Neural cell (in vitro differentiated cells): ENCODE measurements at regions not wholly inside any gene's neighbourhood (a gene's known extent, or its start where the extent isn't known, plus 50 kb on each side); places are given as distances from the start of the nearest gene placed in this dataset.

Source experiments
- EP300 ChIP-seq: fragments of 450-650 bp; conservative IDR thresholded peaks from 2 replicates; pipeline ENCODE4 v1.6.1; 2014; ENCODE audit warnings: antibody characterized with exemption, mild to moderate bottlenecking, moderate library complexity; ENCODE audit not compliant: poor library complexity, severe bottlenecking
- EZH2 ChIP-seq: fragments of 200-600, 300-800 bp; shearing (Covaris generic), sonication (generic); IDR thresholded peaks from 2 replicates; pipeline ENCODE4 v1.6.1; 2014; ENCODE audit warnings: antibody characterized with exemption, low read length, borderline replicate concordance, mild to moderate bottlenecking; ENCODE audit not compliant: insufficient read depth, poor library complexity, severe bottlenecking
- MXI1 ChIP-seq: fragments of 450-650 bp; conservative IDR thresholded peaks from 2 replicates; pipeline ENCODE4 v1.6.1; 2014; ENCODE audit warnings: antibody characterized with exemption, mild to moderate bottlenecking; ENCODE audit not compliant: poor library complexity, severe bottlenecking
- POLR2AphosphoS5 ChIP-seq: IDR thresholded peaks from 2 replicates; pipeline ENCODE4 v1.6.1; 2012
- TF ChIP-seq, protein P1 (sequence below): fragments of 450-650 bp; IDR thresholded peaks from 2 replicates; pipeline ENCODE4 v1.5.1; 2014; ENCODE audit warnings: antibody characterized with exemption, mild to moderate bottlenecking, moderate library complexity; ENCODE audit not compliant: poor library complexity, severe bottlenecking

DNA sequence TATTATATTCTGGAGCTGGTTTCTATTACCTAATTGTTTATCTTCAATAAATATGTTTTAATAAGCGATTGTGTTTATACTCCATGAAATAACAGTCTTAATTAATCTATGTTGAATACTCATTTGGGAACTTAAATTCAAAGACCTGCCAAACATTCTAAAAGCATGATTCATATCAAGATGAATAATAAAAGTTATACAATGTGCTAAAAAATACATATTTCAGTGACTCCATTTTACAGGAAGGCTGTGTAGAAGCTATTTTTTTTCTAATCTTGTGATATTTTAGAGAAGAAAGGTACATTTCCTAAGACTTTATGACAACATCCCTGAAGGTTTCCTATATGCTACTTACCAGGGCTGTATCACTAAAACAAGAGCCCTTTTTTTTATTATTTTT is 417.9 kb downstream of the NFIB start:
- TF ChIP-seq EP300 (no peak), MXI1 (no peak), EZH2 (no peak), POLR2AphosphoS5 (no peak)
- TF ChIP-seq, protein P1, sequence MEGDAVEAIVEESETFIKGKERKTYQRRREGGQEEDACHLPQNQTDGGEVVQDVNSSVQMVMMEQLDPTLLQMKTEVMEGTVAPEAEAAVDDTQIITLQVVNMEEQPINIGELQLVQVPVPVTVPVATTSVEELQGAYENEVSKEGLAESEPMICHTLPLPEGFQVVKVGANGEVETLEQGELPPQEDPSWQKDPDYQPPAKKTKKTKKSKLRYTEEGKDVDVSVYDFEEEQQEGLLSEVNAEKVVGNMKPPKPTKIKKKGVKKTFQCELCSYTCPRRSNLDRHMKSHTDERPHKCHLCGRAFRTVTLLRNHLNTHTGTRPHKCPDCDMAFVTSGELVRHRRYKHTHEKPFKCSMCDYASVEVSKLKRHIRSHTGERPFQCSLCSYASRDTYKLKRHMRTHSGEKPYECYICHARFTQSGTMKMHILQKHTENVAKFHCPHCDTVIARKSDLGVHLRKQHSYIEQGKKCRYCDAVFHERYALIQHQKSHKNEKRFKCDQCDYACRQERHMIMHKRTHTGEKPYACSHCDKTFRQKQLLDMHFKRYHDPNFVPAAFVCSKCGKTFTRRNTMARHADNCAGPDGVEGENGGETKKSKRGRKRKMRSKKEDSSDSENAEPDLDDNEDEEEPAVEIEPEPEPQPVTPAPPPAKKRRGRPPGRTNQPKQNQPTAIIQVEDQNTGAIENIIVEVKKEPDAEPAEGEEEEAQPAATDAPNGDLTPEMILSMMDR, result no peak
